GM06990 (cell line): ENCODE measurements at regions not wholly inside any gene's neighbourhood (a gene's known extent, or its start where the extent isn't known, plus 50 kb on each side); places are given as distances from the start of the nearest gene placed in this dataset.

ENCODE experiments used
- DNase-seq: peaks from one replicate; pipeline ENCODE4 v3.0.0-alpha.2; 2011; ENCODE audit not compliant: insufficient read length; ENCODE audit errors: extremely low read depth
- H3K27me3 ChIP-seq: replicated peaks from 2 replicates; pipeline ENCODE4 v1.6.0; 2011; ENCODE audit warnings: low read length; ENCODE audit not compliant: control insufficient read depth, insufficient read depth
- H3K36me3 ChIP-seq: 2 replicates; pipeline ENCODE4 v1.5.1; 2011; ENCODE audit warnings: low read length; ENCODE audit not compliant: control insufficient read depth, insufficient read depth
- H3K4me3 ChIP-seq: replicated peaks from 2 replicates; pipeline ENCODE4 v1.5.1; 2011; ENCODE audit warnings: low read depth, mild to moderate bottlenecking, control low read depth, low read length
- TF ChIP-seq, protein P1 (sequence below): IDR thresholded peaks from 2 replicates; pipeline ENCODE4 v1.5.1; 2011; ENCODE audit warnings: low read length, control low read depth, mild to moderate bottlenecking, inconsistent platforms; ENCODE audit not compliant: insufficient read depth, poor library complexity, severe bottlenecking

DNA sequence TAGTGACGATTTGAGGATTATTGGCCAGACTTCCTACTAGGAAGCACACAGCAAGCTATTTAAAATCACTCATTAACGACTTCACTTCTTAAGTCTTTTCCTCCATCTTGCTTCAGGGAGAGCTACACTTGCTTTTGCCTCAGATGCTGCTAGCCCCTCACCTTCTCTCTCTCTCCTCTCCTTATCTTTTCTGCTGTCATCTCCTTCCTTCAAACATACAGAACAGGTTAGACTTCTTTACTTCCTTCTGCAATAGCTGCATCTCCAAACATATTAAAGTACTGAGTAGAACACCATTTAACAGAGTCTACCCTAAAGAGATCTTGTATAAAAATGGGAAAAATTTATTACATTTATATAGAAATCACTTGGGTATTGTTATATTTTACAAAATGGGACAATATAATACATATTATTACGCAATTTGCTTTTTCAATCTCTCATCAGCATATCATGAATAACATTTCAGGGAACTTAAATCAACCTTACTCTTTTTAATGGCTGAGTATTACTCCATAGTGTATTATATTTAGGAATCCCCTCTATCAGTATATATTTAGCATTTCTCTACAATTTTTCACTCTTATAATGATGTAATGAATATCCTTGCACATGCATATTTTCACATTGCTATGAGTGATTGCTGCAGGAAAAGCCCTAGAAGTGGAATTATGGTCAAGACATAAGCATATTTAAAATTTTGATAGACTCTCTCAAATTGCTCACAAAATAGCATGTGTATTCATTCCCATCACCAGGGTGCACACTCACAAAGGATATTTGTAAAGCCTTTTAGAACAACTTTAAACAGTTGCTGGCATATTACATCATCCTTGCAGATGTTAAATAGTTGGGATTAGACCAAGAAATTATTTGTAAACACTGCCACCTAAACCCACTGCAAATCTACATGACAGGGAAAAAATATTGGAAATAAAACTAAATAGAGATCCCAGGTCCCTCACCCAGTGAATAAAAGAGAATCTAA is 164.5 kb upstream of the NFIB start:
- TF ChIP-seq, protein P1, sequence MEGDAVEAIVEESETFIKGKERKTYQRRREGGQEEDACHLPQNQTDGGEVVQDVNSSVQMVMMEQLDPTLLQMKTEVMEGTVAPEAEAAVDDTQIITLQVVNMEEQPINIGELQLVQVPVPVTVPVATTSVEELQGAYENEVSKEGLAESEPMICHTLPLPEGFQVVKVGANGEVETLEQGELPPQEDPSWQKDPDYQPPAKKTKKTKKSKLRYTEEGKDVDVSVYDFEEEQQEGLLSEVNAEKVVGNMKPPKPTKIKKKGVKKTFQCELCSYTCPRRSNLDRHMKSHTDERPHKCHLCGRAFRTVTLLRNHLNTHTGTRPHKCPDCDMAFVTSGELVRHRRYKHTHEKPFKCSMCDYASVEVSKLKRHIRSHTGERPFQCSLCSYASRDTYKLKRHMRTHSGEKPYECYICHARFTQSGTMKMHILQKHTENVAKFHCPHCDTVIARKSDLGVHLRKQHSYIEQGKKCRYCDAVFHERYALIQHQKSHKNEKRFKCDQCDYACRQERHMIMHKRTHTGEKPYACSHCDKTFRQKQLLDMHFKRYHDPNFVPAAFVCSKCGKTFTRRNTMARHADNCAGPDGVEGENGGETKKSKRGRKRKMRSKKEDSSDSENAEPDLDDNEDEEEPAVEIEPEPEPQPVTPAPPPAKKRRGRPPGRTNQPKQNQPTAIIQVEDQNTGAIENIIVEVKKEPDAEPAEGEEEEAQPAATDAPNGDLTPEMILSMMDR: no peak
- Histone ChIP-seq H3K4me3 (no peak overlapping the region), H3K36me3 (no peaks in the 10 kb centered on the region), H3K27me3 (peaks cover 2% of the 10 kb centered on the region; the same call in 1 of the 2 replicates)
- DNase-seq: no peak

- no peaks in the 10 kb centered on the region; the same call in none of the 2 replicates for H3K27me3 ChIP-seq
- no peak for DNase-seq
- H3K36me3 ChIP-seq: no peaks in the 10 kb centered on the region
- no peak overlapping the region for H3K4me3 ChIP-seq
- TF ChIP-seq, protein P1: no peak
Measured at GRCh38 chr9:14471041-14471440, 157.1 kb upstream of the NFIB start.

DNA sequence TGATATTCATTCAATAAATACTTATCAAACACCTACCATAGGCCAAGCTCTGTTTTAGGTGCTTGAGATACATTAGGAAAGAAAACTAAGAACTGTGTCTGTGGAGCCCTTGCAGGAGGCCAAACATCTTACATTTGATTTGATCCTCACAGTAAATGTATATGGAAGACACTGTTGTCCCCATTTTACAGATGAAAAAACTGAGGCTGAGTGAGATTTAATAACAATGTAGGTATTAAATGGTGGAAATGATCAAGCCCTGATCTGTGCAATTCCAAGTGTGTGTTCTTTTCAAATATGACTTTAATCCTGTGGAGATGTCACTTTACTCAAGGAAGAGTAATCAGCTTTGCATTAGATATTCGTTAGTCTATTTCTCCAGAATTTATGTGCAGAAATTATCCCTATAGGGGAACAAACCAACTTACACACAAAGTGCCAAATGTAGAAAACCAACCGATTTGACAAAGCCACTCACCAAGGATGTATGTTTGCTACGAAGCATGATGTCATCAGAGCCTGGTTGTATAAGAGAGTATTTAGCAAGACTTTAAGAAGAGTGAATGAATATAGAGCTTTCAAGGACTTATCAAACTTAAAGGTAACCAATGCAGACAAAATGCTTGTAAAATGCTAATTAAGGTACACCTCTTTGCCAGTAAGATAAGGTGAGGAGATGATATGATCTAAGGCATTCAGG is 153.9 kb upstream of the NFIB start:
- DNase-seq: no peak
- Histone ChIP-seq H3K27me3 (no peaks in the 10 kb centered on the region; the same call in 1 of the 2 replicates), H3K4me3 (no peak overlapping the region), H3K36me3 (no peaks in the 10 kb centered on the region)
- TF ChIP-seq, protein P1: no peak

DNA sequence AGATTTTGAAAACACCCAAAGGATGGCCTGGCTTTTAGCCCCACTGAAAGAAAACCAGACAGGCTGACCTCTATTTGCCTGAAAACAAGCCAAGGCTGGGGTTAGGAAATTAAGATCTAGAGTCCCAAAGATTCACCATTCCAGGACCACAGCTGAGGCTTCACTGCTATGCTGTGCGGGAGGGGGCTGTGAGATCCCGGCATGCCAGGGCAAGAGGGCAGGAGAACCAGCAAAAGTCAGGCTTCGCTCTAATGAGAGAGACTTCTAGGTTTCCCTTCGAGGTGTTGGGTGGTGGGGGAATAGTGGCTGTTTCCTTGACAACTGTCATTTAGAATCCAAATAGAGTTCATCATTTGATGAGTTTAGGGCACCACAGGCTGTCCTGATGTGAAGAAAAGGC is 152.9 kb upstream of the NFIB start:
- H3K36me3 ChIP-seq: no peaks in the 10 kb centered on the region

GRCh38 chr9:14466429-14466818 is 152.5 kb upstream of the NFIB start:
- Histone ChIP-seq H3K4me3 (no peak overlapping the region), H3K27me3 (no peaks in the 10 kb centered on the region; the same call in 1 of the 2 replicates), H3K36me3 (no peaks in the 10 kb centered on the region)
- no peak for DNase-seq
- TF ChIP-seq, protein P1: no peak

More for the DNA sequence above, 152.9 kb upstream of the NFIB start:
- DNase-seq: no peak
- Histone ChIP-seq H3K27me3 (no peaks in the 10 kb centered on the region; the same call in 1 of the 2 replicates), H3K4me3 (no peak overlapping the region)
- TF ChIP-seq, protein P1: no peak
